Right atrium auricular region (tissue), 2 donors: ENCODE measurements at regions not wholly inside any gene's neighbourhood (a gene's known extent, or its start where the extent isn't known, plus 50 kb on each side); places are given as distances from the start of the nearest gene placed in this dataset.

Experiments
- DNase-seq: peaks from one replicate; pipeline ENCODE4 v3.0.0-alpha.2; 2019; ENCODE audit warnings: low spot score
- H3K27ac ChIP-seq, 2 donors: fragments of 200-600 bp; sonication (generic); 1 replicate in 1 of 2; 2 replicates in 1 of 2; pipeline ENCODE4 v1.5.1; 2016 to 2019
- H3K27me3 ChIP-seq, 2 donors: fragments of 200-600 bp; sonication (generic); one replicate each; pipeline versions ENCODE4 v1.5.1 to v1.6.0; 2017 to 2019
- H3K36me3 ChIP-seq: fragments of 200-600 bp; sonication (generic); one replicate; pipeline ENCODE4 v1.5.1; 2016
- H3K4me1 ChIP-seq, 2 donors: fragments of 200-600 bp; sonication (generic); one replicate each; pipeline versions ENCODE4 v1.5.1 to v1.6.0; 2017 to 2019
- H3K4me3 ChIP-seq, 2 donors: fragments of 200-600 bp; sonication (generic); 1 replicate in 1 of 2; 2 replicates in 1 of 2; pipeline ENCODE4 v1.5.1; 2017 to 2019; ENCODE audit warnings: mild to moderate bottlenecking in 1 of 2, moderate library complexity in 1 of 2
- H3K9me3 ChIP-seq, 2 donors: fragments of 200-600 bp; sonication (generic); one replicate each; pipeline ENCODE4 v1.5.1; 2019
- CTCF ChIP-seq, 2 donors: fragments of 200-600 bp; sonication (generic); IDR thresholded peaks; one replicate each; pipeline ENCODE4 v1.5.1; 2019; ENCODE audit warnings: antibody characterized with exemption in 2 of 2

GRCh38 chr19:29118389-29118788 lies 94.6 kb downstream of the UQCRFS1 start:
- no peak overlapping the region for H3K27ac ChIP-seq
- no peak overlapping the region for H3K4me3 ChIP-seq
- DNase-seq = no peak
- TF ChIP-seq CTCF (IDR thresholded peaks at IDR 0.05) = no peak
- no peaks in the 10 kb centered on the region for H3K4me1 ChIP-seq
- H3K27me3 ChIP-seq = no peaks in the 10 kb centered on the region
- H3K36me3 ChIP-seq = no peaks in the 10 kb centered on the region
- H3K9me3 ChIP-seq = no peaks in the 10 kb centered on the region

GRCh38 chr19:29117926-29118325 lies 95.0 kb downstream of the UQCRFS1 start:
- Histone ChIP-seq H3K9me3 (no peaks in the 10 kb centered on the region), H3K27ac (no peak overlapping the region), H3K36me3 (no peaks in the 10 kb centered on the region), H3K4me3 (no peak overlapping the region), H3K4me1 (no peaks in the 10 kb centered on the region), H3K27me3 (no peaks in the 10 kb centered on the region)
- DNase-seq = no peak
- no peak for TF ChIP-seq CTCF (IDR thresholded peaks at IDR 0.05)

- H3K27ac ChIP-seq = no peak overlapping the region
- H3K9me3 ChIP-seq = no peaks in the 10 kb centered on the region
- DNase-seq = no peak
- H3K4me1 ChIP-seq = no peaks in the 10 kb centered on the region
- no peak overlapping the region for H3K4me3 ChIP-seq
- no peaks in the 10 kb centered on the region for H3K36me3 ChIP-seq
- TF ChIP-seq CTCF (IDR thresholded peaks at IDR 0.05) = no peak
- H3K27me3 ChIP-seq = no peaks in the 10 kb centered on the region
Measured at GRCh38 chr19:29115181-29115580, 97.8 kb downstream of the UQCRFS1 start.

GRCh38 chr19:29113838-29114237 lies 99.1 kb downstream of the UQCRFS1 start:
- Histone ChIP-seq H3K27me3 (no peaks in the 10 kb centered on the region), H3K4me3 (no peak overlapping the region), H3K27ac (no peak overlapping the region), H3K36me3 (no peaks in the 10 kb centered on the region), H3K9me3 (no peaks in the 10 kb centered on the region), H3K4me1 (no peaks in the 10 kb centered on the region)
- DNase-seq = no peak
- no peak for TF ChIP-seq CTCF (IDR thresholded peaks at IDR 0.05)

- DNase-seq = no peak
- Histone ChIP-seq H3K36me3 (no peaks in the 10 kb centered on the region), H3K9me3 (no peaks in the 10 kb centered on the region), H3K27ac (no peak overlapping the region), H3K4me3 (no peak overlapping the region), H3K27me3 (no peaks in the 10 kb centered on the region), H3K4me1 (no peaks in the 10 kb centered on the region)
- TF ChIP-seq CTCF (IDR thresholded peaks at IDR 0.05) = no peak
Measured at GRCh38 chr19:29111576-29111975, 101.4 kb downstream of the UQCRFS1 start.

- H3K4me1 ChIP-seq = no peaks in the 10 kb centered on the region
- no peaks in the 10 kb centered on the region for H3K27me3 ChIP-seq
- no peak for TF ChIP-seq CTCF (IDR thresholded peaks at IDR 0.05)
- no peak for DNase-seq
- H3K36me3 ChIP-seq = no peaks in the 10 kb centered on the region
- no peak overlapping the region for H3K4me3 ChIP-seq
- no peaks in the 10 kb centered on the region for H3K9me3 ChIP-seq
- H3K27ac ChIP-seq = no peak overlapping the region
Measured at GRCh38 chr19:29107831-29108230, 105.1 kb downstream of the UQCRFS1 start.
